Fibroblast of skin of right biceps (primary cell): ENCODE measurements at regions not wholly inside any gene's neighbourhood (a gene's known extent, or its start where the extent isn't known, plus 50 kb on each side); places are given as distances from the start of the nearest gene placed in this dataset.
"Not testable (repeated sequence)": the region's sequence is repeated elsewhere in the genome, so short reads cannot be mapped to it uniquely, and the experiment has no call there.

Experiments used
- DNase-seq: peaks from one replicate; pipeline ENCODE4 v3.0.0-alpha.2; 2013

GRCh38 chr2:58721912-58722591 lies 480.9 kb upstream of the FANCL start:
- DNase-seq: peak; percentile 0

- DNase-seq: peak; percentile 0
Observed at GRCh38 chr2:58720770-58721697, 479.9 kb upstream of the FANCL start.

DNA sequence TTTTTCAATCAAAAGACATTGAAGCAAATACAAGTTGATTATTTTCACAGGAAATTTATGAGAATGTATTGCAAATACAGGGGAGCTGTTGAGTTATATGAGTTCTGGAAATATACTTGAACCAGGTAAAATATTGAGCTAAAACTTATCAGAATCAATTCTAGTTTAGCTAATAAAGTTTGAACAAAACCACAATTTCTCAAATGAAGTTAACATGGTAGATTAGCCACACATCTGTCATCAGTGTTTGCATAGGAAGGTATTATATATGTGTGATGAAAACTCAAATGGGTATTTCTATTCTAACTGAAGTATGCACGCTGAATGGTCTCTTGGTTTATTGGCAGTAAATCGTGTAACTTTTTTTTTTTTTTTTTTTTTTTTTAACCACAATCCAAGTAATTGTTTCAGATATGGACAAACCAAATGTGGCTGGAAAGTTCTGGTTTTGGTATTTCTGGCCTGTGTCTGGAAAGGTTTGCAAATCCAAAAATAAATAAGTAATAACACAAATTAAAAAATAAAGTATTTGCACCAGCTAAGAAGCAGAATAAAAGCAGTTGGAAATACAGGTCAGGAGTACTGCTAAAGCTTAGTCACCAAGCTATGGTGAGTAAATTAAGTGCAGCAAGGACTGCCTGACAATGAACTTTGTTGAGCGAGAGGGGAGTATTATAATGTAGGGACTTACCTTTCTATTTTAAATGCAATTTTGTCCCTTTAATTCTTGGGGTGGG lies 479.1 kb upstream of the FANCL start:
- no peak for DNase-seq

- DNase-seq: no peak
Observed at GRCh38 chr2:58715344-58715743, 474.2 kb upstream of the FANCL start.

DNA sequence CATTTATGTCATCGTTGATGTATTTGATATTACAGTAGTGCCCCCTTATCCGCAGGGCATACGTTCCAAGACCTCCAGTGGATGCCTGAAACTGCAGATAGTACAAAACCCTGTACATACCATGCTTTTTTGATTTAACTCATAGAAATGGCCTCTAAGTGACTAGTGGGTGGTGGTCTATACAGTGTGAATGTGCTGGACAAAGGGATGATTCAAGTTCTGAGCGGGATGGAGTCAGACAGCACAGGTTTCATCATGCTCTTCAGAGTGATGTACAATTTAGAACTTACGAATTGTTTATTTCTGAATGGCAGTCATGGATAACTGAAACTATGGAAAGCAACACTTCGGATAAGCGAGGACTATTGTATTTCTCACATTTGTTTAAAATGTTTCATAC lies 473.1 kb upstream of the FANCL start:
- no peak for DNase-seq

- DNase-seq: no peak
Observed at GRCh38 chr2:58710795-58711279, 469.7 kb upstream of the FANCL start.

DNA sequence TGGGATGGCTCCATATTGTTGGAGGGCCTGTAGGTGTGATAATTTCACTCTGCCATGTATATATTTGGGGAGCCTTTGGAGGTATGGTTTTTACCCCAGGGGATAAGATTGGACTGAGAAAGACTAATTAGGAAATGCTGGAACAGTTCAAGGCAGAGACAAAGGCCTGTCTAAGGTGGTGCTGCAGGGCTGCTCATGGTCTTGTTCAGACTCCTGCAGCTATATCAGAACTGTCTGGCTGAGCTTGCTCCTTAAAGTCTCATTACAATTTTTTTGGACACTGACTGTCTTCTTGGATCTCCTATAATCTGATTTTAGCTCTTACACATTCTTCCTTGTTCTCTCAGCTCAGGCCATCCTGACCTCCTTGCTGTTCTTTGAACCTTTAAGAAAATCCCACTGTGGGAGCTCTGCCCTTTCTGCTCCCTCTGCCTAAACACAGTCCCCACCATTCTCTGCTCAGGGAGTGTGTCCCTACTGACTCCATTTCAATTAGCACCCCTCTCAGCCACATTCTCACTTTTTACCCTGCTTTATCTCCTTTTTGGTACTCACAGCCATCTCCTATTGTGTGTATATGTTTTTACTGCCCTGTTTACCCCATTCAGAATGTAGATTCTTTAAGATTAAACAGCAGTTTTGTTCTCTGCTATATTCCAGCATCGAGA lies 468.7 kb upstream of the FANCL start:
- DNase-seq: no peak

- DNase-seq: no peak
Observed at GRCh38 chr2:58709274-58709673, 468.1 kb upstream of the FANCL start.

DNA sequence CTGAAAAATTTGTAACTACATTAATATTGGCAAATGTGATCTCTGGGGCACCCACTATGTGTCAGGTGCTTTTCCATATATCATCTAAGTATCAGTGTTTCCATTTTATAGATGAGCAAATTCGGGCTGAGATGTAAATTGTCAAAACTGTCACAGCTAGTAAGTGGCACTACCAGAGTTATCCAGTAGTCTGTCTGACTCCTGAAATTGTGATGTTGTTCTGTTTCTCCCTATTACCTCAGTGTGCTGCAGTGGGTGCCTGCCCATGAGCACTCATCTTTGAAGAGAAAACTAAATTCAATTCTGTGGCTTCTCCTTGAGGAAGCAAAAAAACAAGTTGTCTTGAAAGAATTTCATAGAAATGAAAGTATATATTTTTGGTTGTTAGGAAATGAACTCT lies 467.4 kb upstream of the FANCL start:
- DNase-seq: no peak

DNA sequence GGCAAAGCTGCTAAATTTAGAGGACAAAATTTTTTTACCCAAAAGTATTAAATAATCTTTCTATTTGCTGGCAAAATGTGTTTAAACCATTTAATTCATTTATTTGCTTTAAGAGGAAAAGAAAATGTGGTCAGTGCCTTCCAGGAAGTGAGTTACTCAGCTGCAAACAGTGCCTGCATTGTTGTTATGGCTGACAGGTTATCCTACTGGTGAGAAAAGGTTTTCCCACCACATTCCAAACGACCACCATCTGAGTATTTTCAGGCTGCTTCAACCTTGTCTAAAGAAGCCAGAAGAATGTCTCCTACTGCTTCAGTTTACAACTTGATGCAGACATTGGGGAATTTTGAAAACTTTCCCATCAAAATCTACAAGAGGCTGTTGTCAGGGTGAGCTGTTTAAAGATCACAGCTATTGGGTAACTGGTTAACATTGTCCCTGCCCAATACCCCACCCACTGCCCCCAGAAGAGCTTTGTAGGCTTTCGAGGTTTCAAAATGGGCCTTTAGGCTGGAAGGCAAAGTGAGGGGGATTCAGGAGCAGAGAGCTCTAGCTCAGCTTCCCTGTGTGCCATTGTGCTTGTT lies 461.3 kb upstream of the FANCL start:
- peak; percentile 6 for DNase-seq

GRCh38 chr2:58701688-58702301 lies 460.7 kb upstream of the FANCL start:
- DNase-seq: no peak

- no peak for DNase-seq
Observed at GRCh38 chr2:58700591-58700990, 459.5 kb upstream of the FANCL start.

DNA sequence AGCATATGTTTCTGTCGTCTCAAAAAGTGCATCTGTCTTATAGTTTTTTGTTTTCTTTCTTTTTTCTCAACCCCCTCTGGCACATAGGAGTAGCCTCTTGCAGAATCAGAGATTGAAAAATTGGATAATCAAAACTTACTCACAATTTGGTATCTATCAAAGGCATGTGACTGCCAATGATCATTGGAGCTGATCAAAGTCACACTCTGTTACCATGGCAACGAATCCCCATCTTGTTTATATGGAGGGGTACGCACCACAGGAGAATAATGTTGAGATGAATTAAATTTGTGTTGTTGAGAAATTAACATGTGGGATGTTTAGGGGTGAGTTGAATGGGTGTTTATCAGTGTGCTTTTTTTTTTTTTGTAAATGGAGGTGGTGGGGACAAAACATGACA lies 458.3 kb upstream of the FANCL start:
- DNase-seq: no peak

DNA sequence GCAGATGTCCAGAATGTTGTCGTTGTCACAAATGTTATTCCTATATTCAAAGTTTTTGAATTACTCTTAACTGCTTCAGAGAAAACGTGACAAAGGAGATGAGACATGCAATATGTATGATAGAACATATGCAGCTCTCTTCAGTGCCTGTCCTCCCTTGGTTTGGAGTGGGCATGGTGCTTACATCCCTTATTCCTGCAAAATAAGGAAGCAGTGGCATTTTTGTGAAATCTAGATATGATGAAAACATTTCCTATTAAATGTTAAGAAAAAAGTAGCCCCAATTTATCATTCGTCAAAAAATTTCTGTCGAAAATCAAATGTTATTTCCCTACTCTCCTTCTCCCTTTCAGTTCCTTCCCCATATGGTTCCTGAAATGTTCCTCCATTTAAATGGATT lies 457.5 kb upstream of the FANCL start:
- DNase-seq: no peak

- DNase-seq: not testable (repeated sequence)
Observed at GRCh38 chr2:58694114-58694513, 453.0 kb upstream of the FANCL start.

GRCh38 chr2:58691041-58691440 lies 449.9 kb upstream of the FANCL start:
- not testable (repeated sequence) for DNase-seq

GRCh38 chr2:58688813-58689212 lies 447.7 kb upstream of the FANCL start:
- DNase-seq: no peak

- no peak for DNase-seq
Observed at GRCh38 chr2:58686776-58687175, 445.7 kb upstream of the FANCL start.

DNA sequence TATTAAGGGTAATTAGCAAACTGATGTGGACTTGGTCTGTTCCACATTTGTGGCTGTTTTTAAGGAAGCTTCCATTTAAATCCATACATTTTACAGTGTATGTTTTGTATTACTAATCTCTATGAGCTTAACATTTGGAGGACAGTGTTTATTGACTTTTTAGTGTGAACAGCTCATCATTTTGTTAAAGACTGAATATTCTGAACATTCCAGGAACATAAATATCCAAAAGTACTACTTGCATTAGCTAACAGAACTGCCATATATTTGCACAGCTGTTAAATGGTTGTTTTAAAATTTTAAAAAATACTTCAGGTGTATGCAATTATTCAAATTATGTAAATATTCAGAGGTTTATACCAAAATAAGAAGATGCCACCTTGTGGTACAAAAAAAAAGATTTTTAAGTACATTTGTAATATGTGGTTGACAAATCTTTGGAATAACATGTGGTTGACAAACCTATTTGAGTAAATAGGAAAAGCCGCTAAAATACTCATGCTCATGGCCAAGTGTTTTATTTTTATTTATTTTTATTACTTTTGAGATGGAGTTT lies 439.7 kb upstream of the FANCL start:
- no peak for DNase-seq

DNA sequence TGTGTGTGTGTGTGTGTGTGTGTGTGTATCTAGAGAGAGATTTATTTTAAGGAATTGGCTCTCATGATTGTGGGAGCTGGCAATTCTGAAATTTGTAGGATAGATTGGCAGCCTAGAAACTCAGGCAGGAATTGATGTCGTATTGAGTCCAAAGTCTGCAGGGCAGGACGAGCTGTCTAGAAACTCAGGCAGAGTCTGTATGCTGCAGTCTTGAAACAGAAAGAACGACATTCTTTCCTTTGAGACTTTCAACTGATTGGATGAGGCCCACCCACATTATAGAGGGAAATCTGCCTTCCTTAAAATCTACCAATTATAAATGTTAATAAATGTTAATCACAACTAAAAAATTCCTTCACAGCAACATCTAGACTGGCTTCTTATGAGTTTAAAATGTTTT lies 436.6 kb upstream of the FANCL start:
- DNase-seq: no peak

DNA sequence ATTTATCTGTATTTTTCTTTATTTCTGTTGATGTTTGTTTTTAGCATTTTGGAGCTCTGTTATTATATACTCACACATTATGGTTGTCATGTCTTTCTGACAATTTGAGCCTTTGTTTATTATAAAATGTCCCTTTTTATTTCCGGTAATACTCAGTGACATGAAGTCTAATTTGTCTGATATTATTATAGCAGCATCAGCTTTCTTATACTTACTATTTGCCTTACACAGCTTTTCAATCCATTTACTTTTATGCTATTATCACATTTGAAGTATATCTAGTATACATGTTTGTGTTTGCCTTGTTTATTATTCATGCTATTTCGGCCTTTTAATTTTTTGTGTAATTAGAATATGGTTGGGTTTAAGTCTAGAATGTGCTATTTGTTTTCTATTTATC lies 430.6 kb upstream of the FANCL start:
- no peak for DNase-seq

- DNase-seq: no peak
Observed at GRCh38 chr2:58669998-58670397, 428.9 kb upstream of the FANCL start.
